Transverse colon (tissue), 3 donors: ENCODE measurements at regions not wholly inside any gene's neighbourhood (a gene's known extent, or its start where the extent isn't known, plus 50 kb on each side); places are given as distances from the start of the nearest gene placed in this dataset.

Source experiments
- CTCF ChIP-seq, 5 experiments: fragments of 200-600 bp in 3 of 5; fragments of 450-650 bp in 2 of 5; sonication (generic) in 3 of 5; IDR thresholded peaks; 1 replicate in 2 of 5; 2 replicates in 3 of 5; pipeline ENCODE4 v1.5.1; 2016 to 2017; ENCODE audit warnings: antibody characterized with exemption in 5 of 5, inconsistent platforms in 3 of 5, mild to moderate bottlenecking in 2 of 5, moderate library complexity in 1 of 5
- EP300 ChIP-seq: sonication (generic); formaldehyde crosslinking; IDR thresholded peaks from one replicate; pipeline ENCODE4 v1.6.1; 2017; ENCODE audit warnings: antibody characterized with exemption, low read depth
- POLR2A ChIP-seq: fragments of 450-650 bp; IDR thresholded peaks from one replicate; pipeline ENCODE4 v1.6.1; 2016; ENCODE audit warnings: antibody characterized with exemption, mild to moderate bottlenecking, moderate library complexity

- TF ChIP-seq CTCF (IDR thresholded peaks at IDR 0.05) (no peak), EP300 (no peak), POLR2A (no peak)
Measured at GRCh38 chr5:158588617-158589016, 511.1 kb downstream of the EBF1 start.
